CD4-positive, alpha-beta memory T cell (primary cell): ENCODE measurements at regions not wholly inside any gene's neighbourhood (a gene's known extent, or its start where the extent isn't known, plus 50 kb on each side); places are given as distances from the start of the nearest gene placed in this dataset.

Experiments
- CTCF ChIA-PET: fragments of 350-600 bp; sonication (Branson Sonifier 250); formaldehyde crosslinking; loops from one replicate; lab custom pipeline; 2021; ENCODE audit warnings: inconsistent platforms; ENCODE audit not compliant: partially characterized antibody; lab: Charles Lee
- POLR2A ChIA-PET: fragments of 350-600 bp; sonication (Branson Sonifier 250); formaldehyde crosslinking; loops from one replicate; lab custom pipeline; 2021; ENCODE audit not compliant: partially characterized antibody; lab: Charles Lee
- DNase-seq, 5 donors: peaks; one replicate each; pipeline versions ENCODE4 v3.0.0 to v3.0.0-alpha.2; 2020 to 2022; ENCODE audit warnings: mixed read lengths in 1 of 5
- H3K27ac ChIP-seq: one replicate; pipeline ENCODE4 v1.7.0; 2013; ENCODE audit warnings: low read depth, low read length
- H3K27me3 ChIP-seq: 2 replicates; pipeline ENCODE4 v1.7.0; 2013; ENCODE audit warnings: mild to moderate bottlenecking, low read length, moderate library complexity; ENCODE audit not compliant: insufficient read depth
- H3K36me3 ChIP-seq: 2 replicates; pipeline ENCODE4 v1.7.0; 2013; ENCODE audit warnings: mild to moderate bottlenecking, low read length, moderate library complexity; ENCODE audit not compliant: insufficient read depth
- H3K4me1 ChIP-seq: 2 replicates; pipeline ENCODE4 v1.7.0; 2013; ENCODE audit warnings: mild to moderate bottlenecking, low read length, moderate library complexity; ENCODE audit not compliant: insufficient read depth
- H3K4me3 ChIP-seq, 2 donors: one replicate each; pipeline ENCODE4 v1.7.0; 2013; ENCODE audit warnings: low read length in 2 of 2, mild to moderate bottlenecking in 1 of 2
- H3K9me3 ChIP-seq, 2 donors: one replicate each; pipeline ENCODE4 v1.7.0; 2013; ENCODE audit warnings: low read length in 2 of 2, control low read depth in 1 of 2; ENCODE audit not compliant: control insufficient read depth in 1 of 2
- H3K27ac Mint-ChIP-seq, 7 donors: one replicate each; pipeline ENCODE4 v1.8.0; 2020 to 2021; ENCODE audit warnings: mixed read lengths in 7 of 7, mild to moderate bottlenecking in 6 of 7, inconsistent platforms in 3 of 7, moderate library complexity in 3 of 7
- H3K27me3 Mint-ChIP-seq, 2 donors: one replicate each; pipeline ENCODE4 v1.8.0; 2020 to 2021; ENCODE audit warnings: mixed read lengths in 2 of 2
- H3K36me3 Mint-ChIP-seq, 2 donors: one replicate each; pipeline ENCODE4 v1.8.0; 2020 to 2021; ENCODE audit warnings: mixed read lengths in 2 of 2, inconsistent platforms in 1 of 2, mild to moderate bottlenecking in 1 of 2
- H3K4me1 Mint-ChIP-seq, 4 donors: one replicate each; pipeline ENCODE4 v1.8.0; 2020 to 2021; ENCODE audit warnings: mixed read lengths in 4 of 4, mild to moderate bottlenecking in 1 of 4
- H3K4me3 Mint-ChIP-seq, 8 donors: one replicate each; pipeline ENCODE4 v1.8.0; 2020 to 2021; ENCODE audit warnings: mixed read lengths in 8 of 8, mild to moderate bottlenecking in 7 of 8, moderate library complexity in 6 of 8, inconsistent platforms in 3 of 8
- H3K9me3 Mint-ChIP-seq, 8 donors: one replicate each; pipeline ENCODE4 v1.8.0; 2020 to 2021; ENCODE audit warnings: mixed read lengths in 8 of 8, mild to moderate bottlenecking in 5 of 8, inconsistent platforms in 3 of 8, moderate library complexity in 1 of 8
- intact Hi-C: fragments of 100-400 bp; cut with micrococcal nuclease; formaldehyde crosslinking; loops from one replicate; pipeline ENCODE4 v1.15.1; 2023

DNA sequence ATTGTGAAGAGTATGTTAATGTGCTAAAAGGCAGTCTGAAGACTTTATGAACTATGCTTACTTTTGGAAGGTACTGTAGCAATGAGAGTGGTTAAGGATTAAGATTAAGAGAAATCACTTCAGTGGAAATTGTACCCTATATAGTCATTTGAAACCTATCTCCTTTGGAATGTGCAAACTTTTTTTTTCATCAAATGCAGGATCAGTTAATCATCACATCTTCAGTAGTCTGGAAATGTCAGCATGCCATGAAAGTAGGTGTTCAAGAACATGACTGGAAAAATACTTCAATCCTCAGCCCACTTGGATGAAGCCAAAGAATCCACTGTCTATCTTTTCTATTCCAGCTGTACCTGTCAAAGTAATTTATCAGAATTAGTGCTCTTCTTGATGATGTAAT, 157.8 kb upstream of the TMEM161B start:
- H3K9me3 Mint-ChIP-seq = peaks cover 0 to 3% (median under 1%) of the 10 kb centered on the region in 8 donors
- H3K4me1 ChIP-seq = no peaks in the 10 kb centered on the region
- H3K4me1 Mint-ChIP-seq = no peaks in the 10 kb centered on the region
- H3K36me3 ChIP-seq = no peaks in the 10 kb centered on the region
- H3K27me3 ChIP-seq = no peaks in the 10 kb centered on the region
- H3K4me3 Mint-ChIP-seq = no peak overlapping the region
- no peak overlapping the region for H3K4me3 ChIP-seq
- POLR2A ChIA-PET = no interaction called here
- intact Hi-C loops = no loop called here
- peaks cover 4 to 10% of the 10 kb centered on the region in 2 donors for H3K27me3 Mint-ChIP-seq
- H3K36me3 Mint-ChIP-seq = no peaks in the 10 kb centered on the region
- DNase-seq = no peak
- no peaks in the 10 kb centered on the region for H3K9me3 ChIP-seq
- H3K27ac Mint-ChIP-seq = no peak overlapping the region
- no peak overlapping the region for H3K27ac ChIP-seq
- CTCF ChIA-PET = no interaction called here

- Histone ChIP-seq H3K27ac (no peak overlapping the region), H3K27me3 (no peaks in the 10 kb centered on the region), H3K4me3 (no peak overlapping the region), H3K36me3 (no peaks in the 10 kb centered on the region), H3K4me1 (no peaks in the 10 kb centered on the region), H3K9me3 (no peaks in the 10 kb centered on the region)
- no peaks in the 10 kb centered on the region for H3K4me1 Mint-ChIP-seq
- peaks cover 0 to 3% (median under 1%) of the 10 kb centered on the region in 8 donors for H3K9me3 Mint-ChIP-seq
- H3K27me3 Mint-ChIP-seq = peaks cover 4 to 10% of the 10 kb centered on the region in 2 donors
- no peak overlapping the region for H3K4me3 Mint-ChIP-seq
- DNase-seq = no peak
- intact Hi-C loops = no loop called here
- no peaks in the 10 kb centered on the region for H3K36me3 Mint-ChIP-seq
- CTCF ChIA-PET = no interaction called here
- POLR2A ChIA-PET = no interaction called here
- no peak overlapping the region for H3K27ac Mint-ChIP-seq
Measured at GRCh38 chr5:88425124-88425523, 156.5 kb upstream of the TMEM161B start.

GRCh38 chr5:88419931-88420330, 151.3 kb upstream of the TMEM161B start:
- H3K36me3 Mint-ChIP-seq = no peaks in the 10 kb centered on the region
- H3K9me3 ChIP-seq = no peaks in the 10 kb centered on the region
- no peak overlapping the region for H3K27ac Mint-ChIP-seq
- no peaks in the 10 kb centered on the region for H3K4me1 ChIP-seq
- intact Hi-C loops = no loop called here
- ChIA-PET CTCF (no interaction called here), POLR2A (no interaction called here)
- no peaks in the 10 kb centered on the region for H3K4me1 Mint-ChIP-seq
- no peak overlapping the region for H3K4me3 ChIP-seq
- H3K27ac ChIP-seq = no peak overlapping the region
- no peak overlapping the region for H3K4me3 Mint-ChIP-seq
- no peaks in the 10 kb centered on the region for H3K27me3 ChIP-seq
- peaks cover 2 to 3% of the 10 kb centered on the region in 2 donors for H3K27me3 Mint-ChIP-seq
- no peaks in the 10 kb centered on the region for H3K36me3 ChIP-seq
- peaks cover 0 to 2% (median 0%) of the 10 kb centered on the region in 8 donors for H3K9me3 Mint-ChIP-seq
- no peak for DNase-seq

DNA sequence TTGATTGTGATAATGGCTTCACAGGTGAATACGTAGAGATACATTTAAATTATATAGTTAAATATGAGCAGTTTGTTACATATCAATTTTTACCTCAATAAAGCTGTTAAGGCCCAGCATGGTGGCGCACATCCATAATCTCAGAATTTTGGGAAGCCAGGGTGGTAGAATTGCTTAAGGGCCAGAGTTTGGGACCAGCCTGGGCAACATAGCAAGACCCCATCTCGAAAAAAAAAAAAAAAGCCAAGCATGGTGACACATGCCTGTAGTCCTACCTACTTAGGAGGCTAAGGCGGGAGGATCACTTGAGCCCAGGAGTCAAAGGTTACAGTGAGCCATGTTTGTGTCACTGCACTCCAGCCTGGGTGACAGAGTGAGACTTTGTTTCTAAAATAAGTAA, 138.7 kb upstream of the TMEM161B start:
- no peak for DNase-seq
- Histone ChIP-seq H3K4me3 (no peak overlapping the region), H3K36me3 (no peaks in the 10 kb centered on the region), H3K27me3 (no peaks in the 10 kb centered on the region), H3K4me1 (no peaks in the 10 kb centered on the region), H3K9me3 (no peaks in the 10 kb centered on the region), H3K27ac (no peak overlapping the region)
- Mint-ChIP-seq H3K4me3 (no peak overlapping the region), H3K9me3 (peaks cover 0 to 2% (median 0%) of the 10 kb centered on the region in 8 donors), H3K27ac (no peak overlapping the region), H3K27me3 (peaks cover 0 to 2% of the 10 kb centered on the region in 2 donors), H3K4me1 (peaks cover 0 to 2% (median 0%) of the 10 kb centered on the region in 4 donors), H3K36me3 (no peaks in the 10 kb centered on the region)
- ChIA-PET CTCF (no interaction called here), POLR2A (no interaction called here)
- intact Hi-C loops = no loop called here

- ChIA-PET POLR2A (no interaction called here), CTCF (no interaction called here)
- no peak overlapping the region for H3K27ac ChIP-seq
- H3K4me1 Mint-ChIP-seq = peaks cover 0 to 2% (median 0%) of the 10 kb centered on the region in 4 donors
- H3K36me3 ChIP-seq = no peaks in the 10 kb centered on the region
- H3K36me3 Mint-ChIP-seq = no peaks in the 10 kb centered on the region
- H3K4me3 ChIP-seq = no peak overlapping the region
- intact Hi-C loops = no loop called here
- H3K4me1 ChIP-seq = no peaks in the 10 kb centered on the region
- H3K9me3 ChIP-seq = no peaks in the 10 kb centered on the region
- peaks cover 0 to 3% (median 0%) of the 10 kb centered on the region in 8 donors for H3K9me3 Mint-ChIP-seq
- H3K27ac Mint-ChIP-seq = no peak overlapping the region
- no peak for DNase-seq
- H3K4me3 Mint-ChIP-seq = no peak overlapping the region
- no peaks in the 10 kb centered on the region for H3K27me3 ChIP-seq
- peaks cover 0 to 5% of the 10 kb centered on the region in 2 donors for H3K27me3 Mint-ChIP-seq
Measured at GRCh38 chr5:88405783-88406182, 137.1 kb upstream of the TMEM161B start.

GRCh38 chr5:88404405-88404804, 135.8 kb upstream of the TMEM161B start:
- Histone ChIP-seq H3K27ac (no peak overlapping the region), H3K36me3 (no peaks in the 10 kb centered on the region), H3K4me3 (no peak overlapping the region), H3K9me3 (no peaks in the 10 kb centered on the region), H3K27me3 (no peaks in the 10 kb centered on the region), H3K4me1 (no peaks in the 10 kb centered on the region)
- peaks cover 0 to 3% (median 0%) of the 10 kb centered on the region in 8 donors for H3K9me3 Mint-ChIP-seq
- no peaks in the 10 kb centered on the region for H3K36me3 Mint-ChIP-seq
- CTCF ChIA-PET = no interaction called here
- no peak for DNase-seq
- H3K27ac Mint-ChIP-seq = no peak overlapping the region
- POLR2A ChIA-PET = no interaction called here
- peaks cover 0 to 2% (median 0%) of the 10 kb centered on the region in 4 donors for H3K4me1 Mint-ChIP-seq
- H3K27me3 Mint-ChIP-seq = peaks cover 0 to 5% of the 10 kb centered on the region in 2 donors
- intact Hi-C loops = no loop called here
- no peak overlapping the region for H3K4me3 Mint-ChIP-seq

DNA sequence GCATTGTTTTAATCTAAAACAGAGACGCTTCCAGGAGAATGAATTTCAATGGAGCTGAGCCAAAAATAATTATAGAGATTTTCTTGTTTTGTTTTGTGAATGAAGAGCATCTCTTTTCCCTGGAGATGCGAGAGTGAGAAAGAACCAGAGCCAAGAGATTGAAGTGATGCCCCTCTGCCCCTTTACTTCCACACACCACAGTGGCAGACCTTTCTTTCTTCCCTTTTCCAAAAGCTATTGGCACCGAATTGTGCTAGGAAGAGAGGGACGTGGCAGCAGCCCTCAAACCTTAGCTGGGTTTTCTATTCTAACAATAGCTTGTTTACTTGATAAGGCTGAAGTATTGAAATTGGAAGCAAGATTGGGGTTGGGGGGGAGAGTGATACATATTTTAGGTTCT, 133.0 kb upstream of the TMEM161B start:
- H3K9me3 ChIP-seq = no peaks in the 10 kb centered on the region
- H3K27ac Mint-ChIP-seq = no peak overlapping the region
- H3K27me3 ChIP-seq = no peaks in the 10 kb centered on the region
- H3K4me3 Mint-ChIP-seq = no peak overlapping the region
- H3K27me3 Mint-ChIP-seq = peaks cover 2 to 5% of the 10 kb centered on the region in 2 donors
- POLR2A ChIA-PET = no interaction called here
- H3K4me3 ChIP-seq = no peak overlapping the region
- no peaks in the 10 kb centered on the region for H3K4me1 ChIP-seq
- DNase-seq = no peak
- H3K9me3 Mint-ChIP-seq = peaks cover 0 to 3% (median 0%) of the 10 kb centered on the region in 8 donors
- no peaks in the 10 kb centered on the region for H3K36me3 ChIP-seq
- H3K4me1 Mint-ChIP-seq = peaks cover 0 to 2% (median 0%) of the 10 kb centered on the region in 4 donors
- intact Hi-C loops = no loop called here
- no peaks in the 10 kb centered on the region for H3K36me3 Mint-ChIP-seq
- H3K27ac ChIP-seq = no peak overlapping the region
- CTCF ChIA-PET = no interaction called here

GRCh38 chr5:88401228-88401627, 132.6 kb upstream of the TMEM161B start:
- Mint-ChIP-seq H3K4me1 (peaks cover 0 to 2% (median 0%) of the 10 kb centered on the region in 4 donors), H3K36me3 (no peaks in the 10 kb centered on the region), H3K9me3 (peaks cover 0 to 3% (median 0%) of the 10 kb centered on the region in 8 donors), H3K27ac (no peak overlapping the region), H3K27me3 (peaks cover 6 to 7% of the 10 kb centered on the region in 2 donors), H3K4me3 (no peak overlapping the region)
- ChIA-PET POLR2A (no interaction called here), CTCF (no interaction called here)
- Histone ChIP-seq H3K27me3 (no peaks in the 10 kb centered on the region), H3K27ac (no peak overlapping the region), H3K4me1 (no peaks in the 10 kb centered on the region), H3K36me3 (no peaks in the 10 kb centered on the region), H3K9me3 (no peaks in the 10 kb centered on the region), H3K4me3 (no peak overlapping the region)
- DNase-seq = no peak
- intact Hi-C loops = no loop called here
